ENCODE measurements at regions not wholly inside any gene's neighbourhood (a gene's known extent, or its start where the extent isn't known, plus 50 kb on each side); places are given as distances from the start of the nearest gene placed in this dataset.
"Not testable (repeated sequence)": the region's sequence is repeated elsewhere in the genome, so short reads cannot be mapped to it uniquely, and the experiment has no call there.

- no peak for DNase-seq
These were observed 113.3 kb upstream of the GBE1 start for GRCh38 chr3:81874738-81875137.

- no peak for DNase-seq
These were observed 111.1 kb upstream of the GBE1 start for GRCh38 chr3:81872566-81872965.

GRCh38 chr3:81871358-81872155 is 110.1 kb upstream of the GBE1 start:
- no peak for DNase-seq

GRCh38 chr3:81869382-81869781 is 107.9 kb upstream of the GBE1 start:
- no peak for DNase-seq

GRCh38 chr3:81868597-81868996 is 107.2 kb upstream of the GBE1 start:
- no peak for DNase-seq

GRCh38 chr3:81867875-81868274 is 106.4 kb upstream of the GBE1 start:
- DNase-seq: no peak

- DNase-seq: not testable (repeated sequence)
These were observed 103.7 kb upstream of the GBE1 start for GRCh38 chr3:81865164-81865563.

GRCh38 chr3:81864272-81864671 is 102.8 kb upstream of the GBE1 start:
- no peak for DNase-seq

GRCh38 chr3:81863756-81864155 is 102.3 kb upstream of the GBE1 start:
- DNase-seq: no peak

- no peak for DNase-seq
These were observed 100.1 kb upstream of the GBE1 start for GRCh38 chr3:81861593-81861992.

- DNase-seq: no peak
These were observed 98.1 kb upstream of the GBE1 start for GRCh38 chr3:81859524-81859923.

- DNase-seq: no peak
These were observed 92.0 kb upstream of the GBE1 start for GRCh38 chr3:81853431-81853830.

- no peak for DNase-seq
These were observed 89.7 kb upstream of the GBE1 start for GRCh38 chr3:81851176-81851575.

- no peak for DNase-seq
These were observed 85.5 kb upstream of the GBE1 start for GRCh38 chr3:81846988-81847387.

GRCh38 chr3:81841540-81841939 is 80.1 kb upstream of the GBE1 start:
- DNase-seq: no peak

GRCh38 chr3:81839504-81840094 is 78.2 kb upstream of the GBE1 start:
- no peak for DNase-seq

GRCh38 chr3:81838457-81838856 is 77.0 kb upstream of the GBE1 start:
- no peak for DNase-seq

- no peak for DNase-seq
These were observed 75.7 kb upstream of the GBE1 start for GRCh38 chr3:81837071-81837593.

GRCh38 chr3:81829937-81830336 is 68.5 kb upstream of the GBE1 start:
- DNase-seq: no peak

- not testable (repeated sequence) for DNase-seq
These were observed 67.8 kb upstream of the GBE1 start for GRCh38 chr3:81829272-81829671.

GRCh38 chr3:81823882-81824395 is 62.5 kb upstream of the GBE1 start:
- DNase-seq: no peak

GRCh38 chr3:81823086-81823485 is 61.6 kb upstream of the GBE1 start:
- no peak for DNase-seq

GRCh38 chr3:81816473-81817250 is 55.2 kb upstream of the GBE1 start:
- no peak for DNase-seq
